IMR-90 (cell line): ENCODE measurements at regions not wholly inside any gene's neighbourhood (a gene's known extent, or its start where the extent isn't known, plus 50 kb on each side); places are given as distances from the start of the nearest gene placed in this dataset.

Experiments
- ATAC-seq: fragments of 200-7000 bp; cut with Tn5 transposase; 2 replicates; pipeline ENCODE4 v1.9.1; 2020; ENCODE audit warnings: low read depth, mild to moderate bottlenecking, moderate library complexity
- BruUV-seq: library from RNA; stranded (reverse); fragments of 400-500 nt; replicated peaks from 2 replicates; lab custom pipeline; 2021; lab: Mats Ljungman, UMichigan
- CTCF ChIA-PET: fragments of 300-600 bp; formaldehyde crosslinking; extraction: SDS; loops from one replicate; lab custom pipeline; 2021; ENCODE audit warnings: antibody characterized with exemption; lab: Yijun Ruan, JAX
- POLR2A ChIA-PET: fragments of 300-600 bp; sonication (Branson Sonifier 250); formaldehyde crosslinking; loops from one replicate; lab custom pipeline; 2022; ENCODE audit warnings: antibody characterized with exemption; ENCODE audit not compliant: unreplicated experiment; lab: Charles Lee
- DNase-seq: peaks from one replicate; pipeline ENCODE4 v3.0.0; 2013
- H2AFZ ChIP-seq: replicated peaks from 2 replicates; pipeline ENCODE3; 2013; ENCODE audit warnings: low read length, mild to moderate bottlenecking; ENCODE audit not compliant: poor library complexity
- H2AK5ac ChIP-seq: 2 replicates; pipeline ENCODE4 v1.6.1; 2013; ENCODE audit warnings: low read depth, low read length, inconsistent platforms
- H2AK9ac ChIP-seq: replicated peaks from 2 replicates; pipeline ENCODE3; 2013; ENCODE audit warnings: mild to moderate bottlenecking, low read depth, low read length, moderate library complexity; ENCODE audit not compliant: poor library complexity
- H2BK120ac ChIP-seq: 2 replicates; pipeline ENCODE4 v1.6.1; 2013; ENCODE audit warnings: low read depth, low read length, inconsistent platforms
- H2BK15ac ChIP-seq: 3 replicates; pipeline ENCODE4 v1.6.1; 2013; ENCODE audit warnings: low read depth, low read length, inconsistent platforms
- H2BK20ac ChIP-seq: 2 replicates; pipeline ENCODE4 v1.6.1; 2013; ENCODE audit warnings: low read depth, mild to moderate bottlenecking, inconsistent platforms, low read length, moderate library complexity
- H2BK5ac ChIP-seq: 2 replicates; pipeline ENCODE4 v1.6.1; 2013; ENCODE audit warnings: mild to moderate bottlenecking, low read depth, low read length, inconsistent platforms; ENCODE audit not compliant: poor library complexity, severe bottlenecking
- H3K14ac ChIP-seq: replicated peaks from 2 replicates; pipeline ENCODE4 v1.6.1; 2013; ENCODE audit warnings: low read depth, low read length, inconsistent platforms
- H3K18ac ChIP-seq: 2 replicates; pipeline ENCODE4 v1.6.1; 2013; ENCODE audit warnings: low read depth, low read length, control low read depth
- H3K23ac ChIP-seq: 2 replicates; pipeline ENCODE4 v1.6.1; 2013; ENCODE audit warnings: low read depth, low read length, inconsistent platforms
- H3K27ac ChIP-seq: 2 replicates; pipeline ENCODE4 v1.5.1; 2013; ENCODE audit warnings: mild to moderate bottlenecking, control low read depth, low read length; ENCODE audit not compliant: insufficient read depth
- H3K27me3 ChIP-seq: 2 replicates; pipeline ENCODE4 v1.6.1; 2013; ENCODE audit warnings: low read length; ENCODE audit not compliant: control insufficient read depth, insufficient read depth
- H3K36me3 ChIP-seq: 2 replicates; pipeline ENCODE4 v1.6.1; 2013; ENCODE audit warnings: low read length, mixed read lengths; ENCODE audit not compliant: control insufficient read depth, insufficient read depth
- H3K4ac ChIP-seq: 2 replicates; pipeline ENCODE4 v1.6.1; 2013; ENCODE audit warnings: low read depth, low read length, inconsistent platforms
- H3K4me1 ChIP-seq: 2 replicates; pipeline ENCODE4 v1.6.1; 2013; ENCODE audit warnings: low read length, mixed read lengths; ENCODE audit not compliant: control insufficient read depth, insufficient read depth
- H3K4me2 ChIP-seq: 2 replicates; pipeline ENCODE4 v1.6.1; 2013; ENCODE audit warnings: low read depth, mild to moderate bottlenecking, control low read depth, low read length, moderate library complexity
- H3K4me3 ChIP-seq: 2 replicates; pipeline ENCODE4 v1.5.1; 2013; ENCODE audit warnings: low read depth, mild to moderate bottlenecking, control low read depth, low read length, moderate library complexity; ENCODE audit not compliant: insufficient read depth
- H3K56ac ChIP-seq: 2 replicates; pipeline ENCODE4 v1.6.1; 2013; ENCODE audit warnings: low read length, inconsistent platforms; ENCODE audit not compliant: insufficient read depth; ENCODE audit errors: extremely low read depth
- H3K79me1 ChIP-seq, 2 experiments: 2 replicates each; pipeline ENCODE4 v1.6.1; 2013; ENCODE audit warnings: low read length in 2 of 2, inconsistent platforms in 1 of 2, low read depth in 1 of 2
- H3K9ac ChIP-seq: 2 replicates; pipeline ENCODE4 v1.6.1; 2013; ENCODE audit warnings: low read depth, low read length, control low read depth
- H3K9me1 ChIP-seq: 2 replicates; pipeline ENCODE4 v1.6.1; 2013; ENCODE audit warnings: low read length, inconsistent platforms; ENCODE audit not compliant: insufficient read depth
- H3K9me3 ChIP-seq: 2 replicates; pipeline ENCODE4 v1.6.1; 2013; ENCODE audit warnings: low read length; ENCODE audit not compliant: control insufficient read depth, insufficient read depth
- H4K20me1 ChIP-seq: 2 replicates; pipeline ENCODE4 v1.6.1; 2013; ENCODE audit warnings: low read length, inconsistent platforms; ENCODE audit not compliant: insufficient read depth
- H4K5ac ChIP-seq: 2 replicates; pipeline ENCODE4 v1.6.1; 2013; ENCODE audit warnings: mild to moderate bottlenecking, low read depth, low read length, control low read depth
- H4K8ac ChIP-seq, 2 experiments: 2 replicates each; pipeline ENCODE4 v1.6.1; 2013; ENCODE audit warnings: low read depth in 2 of 2, low read length in 2 of 2, control low read depth in 1 of 2, inconsistent platforms in 1 of 2
- H4K91ac ChIP-seq: 2 replicates; pipeline ENCODE4 v1.6.1; 2013; ENCODE audit warnings: low read depth, low read length, inconsistent platforms; ENCODE audit not compliant: insufficient read depth
- CEBPB ChIP-seq: IDR thresholded peaks from 2 replicates; pipeline ENCODE4 v1.6.1; 2012; ENCODE audit warnings: low read depth, low read length, improper control_type of control experiment
- ELK1 ChIP-seq: fragments of 150-350 bp; IDR thresholded peaks from 2 replicates; pipeline ENCODE4 v1.6.1; 2016; ENCODE audit warnings: low read depth, mild to moderate bottlenecking, low read length, moderate library complexity, borderline replicate concordance
- NFE2L2 ChIP-seq: fragments of 150-350 bp; IDR thresholded peaks from 2 replicates; pipeline ENCODE4 v1.6.1; 2016; ENCODE audit warnings: low read depth, mild to moderate bottlenecking, low read length
- RAD21 ChIP-seq: IDR thresholded peaks from 2 replicates; pipeline ENCODE4 v1.6.1; 2012; ENCODE audit warnings: low read length, improper control_type of control experiment
- RCOR1 ChIP-seq: IDR thresholded peaks from 2 replicates; pipeline ENCODE4 v1.6.1; 2012; ENCODE audit warnings: mild to moderate bottlenecking, low read length, improper control_type of control experiment; ENCODE audit not compliant: insufficient replicate concordance
- WGBS, 2 experiments: methylation state at CpG; one replicate each; pipeline versions ENCODE4 v1.1.5 to v1.1.7; 2013; ENCODE audit warnings: missing lambda C conversion rate in 2 of 2; ENCODE audit not compliant: insufficient read length in 1 of 2; ENCODE audit errors: extremely low coverage in 2 of 2; 5-methylcytosine and 5-hydroxymethylcytosine counted together
- dilution Hi-C: fragments of 300-500 bp; cut with HindIII; formaldehyde crosslinking; loops from one replicate; pipeline ENCODE4 v1.14.3; 2018; ENCODE audit warnings: low sequenced_read_pairs; ENCODE audit not compliant: unreplicated experiment
- in situ Hi-C: fragments of 300-500 bp; cut with MboI; formaldehyde crosslinking; loops from 3 replicates; pipeline ENCODE4 v1.14.3; 2019; ENCODE audit warnings: low sequenced_read_pairs, inconsistent platforms, mixed read lengths
- intact Hi-C: fragments of 100-400 bp; cut with micrococcal nuclease; formaldehyde crosslinking; loops from 2 replicates; pipeline ENCODE4 v1.10.0; 2022

- WGBS, 2 experiments: no CpG with 5 or more reads among the region's 3 CpGs
- Histone ChIP-seq H3K4me2 (no peak overlapping the region), H3K9me3 (no peaks in the 10 kb centered on the region), H3K9me1 (no peaks in the 10 kb centered on the region), H2AFZ (no peak overlapping the region), H3K27me3 (no peaks in the 10 kb centered on the region), H3K27ac (no peak overlapping the region), H3K36me3 (no peaks in the 10 kb centered on the region), H4K91ac (no peak overlapping the region), H2BK20ac (no peak overlapping the region), H2BK120ac (no peak overlapping the region), H2BK15ac (no peak overlapping the region), H3K18ac (no peak overlapping the region), H3K4me3 (no peak overlapping the region), H2BK5ac (no peak overlapping the region), H3K9ac (no peak overlapping the region), H2AK5ac (no peak overlapping the region), H4K5ac (no peak overlapping the region), H3K23ac (no peak overlapping the region), H4K20me1 (no peaks in the 10 kb centered on the region), H2AK9ac (no peak overlapping the region), H4K8ac (no peak overlapping the region), H3K79me1 (no peaks in the 10 kb centered on the region), H3K4me1 (no peaks in the 10 kb centered on the region), H3K56ac (no peak overlapping the region), H3K4ac (no peak overlapping the region), H3K14ac (no peak overlapping the region)
- ATAC-seq (no peak), DNase-seq (no peak)
- no TSS peak for BruUV-seq
- dilution Hi-C loops: no loop called here
- in situ Hi-C loops: no loop called here
- CTCF ChIA-PET: no interaction called here
- intact Hi-C loops: no loop called here
- no peak for TF ChIP-seq CEBPB
- no peak for TF ChIP-seq NFE2L2
- no peak for TF ChIP-seq RAD21
- TF ChIP-seq ELK1: no peak
- no peak for TF ChIP-seq RCOR1
- POLR2A ChIA-PET: no interaction called here
Observed at GRCh38 chr2:17289669-17290068, 228.6 kb downstream of the RAD51AP2 start.
